NT2/D1 (cell line): ENCODE measurements at regions not wholly inside any gene's neighbourhood (a gene's known extent, or its start where the extent isn't known, plus 50 kb on each side); places are given as distances from the start of the nearest gene placed in this dataset.

ENCODE experiments used
- SUZ12 ChIP-seq: IDR thresholded peaks from 2 replicates; pipeline ENCODE4 v1.6.1; 2011; ENCODE audit not compliant: insufficient read length, insufficient read depth; ENCODE audit errors: extremely low read depth
- YY1 ChIP-seq: IDR thresholded peaks from 2 replicates; pipeline ENCODE4 v1.6.1; 2011; ENCODE audit not compliant: insufficient read length, insufficient read depth
- ZNF274 ChIP-seq: IDR thresholded peaks from 2 replicates; pipeline ENCODE4 v1.6.1; 2011; ENCODE audit warnings: mild to moderate bottlenecking, low read depth, low read length

DNA sequence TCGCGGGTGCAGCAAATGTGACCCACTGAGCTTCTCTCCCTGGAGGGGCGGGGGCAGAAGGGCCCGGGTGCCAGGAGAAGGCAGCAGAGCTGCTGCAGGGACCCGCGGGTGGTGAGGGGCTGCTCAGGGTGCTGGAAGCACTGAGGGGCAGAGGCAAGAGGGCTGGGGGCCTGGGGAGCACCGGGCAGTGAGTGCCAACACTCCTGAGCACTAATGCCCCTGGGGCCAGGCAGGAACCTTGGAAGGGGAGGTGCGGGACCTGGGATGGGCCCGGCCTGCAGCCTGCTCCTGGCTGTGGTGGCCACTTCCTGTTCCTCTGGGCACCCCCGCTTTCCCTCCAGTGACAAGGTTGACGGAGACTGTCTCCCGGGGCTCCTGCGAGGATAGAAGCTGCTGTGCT lies 66.5 kb upstream of the ADRA2C start:
- no peak for TF ChIP-seq YY1
- no peak for TF ChIP-seq SUZ12
- TF ChIP-seq ZNF274, result no peak
